Neural progenitor cell (in vitro differentiated cells): ENCODE measurements at regions not wholly inside any gene's neighbourhood (a gene's known extent, or its start where the extent isn't known, plus 50 kb on each side); places are given as distances from the start of the nearest gene placed in this dataset.

Source experiments
- DNase-seq: peaks from one replicate; pipeline ENCODE4 v3.0.0-alpha.2; 2016; ENCODE audit warnings: low spot score
- H2AFZ ChIP-seq: fragments of 200-600 bp; sonication (generic); replicated peaks from 2 replicates; pipeline ENCODE4 v1.6.1; 2016; ENCODE audit warnings: antibody characterized with exemption
- H3F3A ChIP-seq: fragments of 200-600 bp; sonication (generic); 2 replicates; pipeline ENCODE4 v1.6.1; 2016; ENCODE audit warnings: antibody characterized with exemption, low read depth
- H3K27ac ChIP-seq: fragments of 200-600 bp; sonication (generic); 2 replicates; pipeline ENCODE4 v1.5.1; 2016; ENCODE audit warnings: mild to moderate bottlenecking
- H3K27me3 ChIP-seq: fragments of 200-600 bp; sonication (generic); 2 replicates; pipeline ENCODE4 v1.6.1; 2016; ENCODE audit warnings: mild to moderate bottlenecking, moderate library complexity
- H3K36me3 ChIP-seq: fragments of 200-600 bp; sonication (generic); 2 replicates; pipeline ENCODE4 v1.5.1; 2016
- H3K4me1 ChIP-seq: fragments of 200-600 bp; sonication (generic); 2 replicates; pipeline ENCODE4 v1.6.1; 2016; ENCODE audit warnings: mixed run types
- H3K4me2 ChIP-seq: fragments of 200-600 bp; sonication (generic); 2 replicates; pipeline ENCODE4 v1.6.1; 2016
- H3K4me3 ChIP-seq: fragments of 200-600 bp; sonication (generic); 2 replicates; pipeline ENCODE4 v1.5.1; 2016
- H3K79me2 ChIP-seq: fragments of 200-600 bp; sonication (generic); 2 replicates; pipeline ENCODE4 v1.6.1; 2016; ENCODE audit warnings: low read depth
- H3K9ac ChIP-seq: fragments of 200-600 bp; sonication (generic); 2 replicates; pipeline ENCODE4 v1.6.1; 2016
- H3K9me3 ChIP-seq: fragments of 200-600 bp; sonication (generic); 2 replicates; pipeline ENCODE4 v1.5.1; 2016; ENCODE audit warnings: low read depth
- H4K20me1 ChIP-seq: fragments of 200-600 bp; sonication (generic); 2 replicates; pipeline ENCODE4 v1.6.1; 2016; ENCODE audit warnings: low read depth
- H3K27ac Mint-ChIP-seq: 3 replicates; pipeline ENCODE4 v1.8.0; 2021; ENCODE audit warnings: mixed read lengths
- H3K27me3 Mint-ChIP-seq: 2 replicates; pipeline ENCODE4 v1.8.0; 2022; ENCODE audit warnings: low read depth, mild to moderate bottlenecking, inconsistent platforms, moderate library complexity, mixed read lengths; ENCODE audit not compliant: insufficient read depth
- H3K36me3 Mint-ChIP-seq: 3 replicates; pipeline ENCODE4 v1.8.0; 2021; ENCODE audit warnings: mixed read lengths
- H3K4me1 Mint-ChIP-seq: 3 replicates; pipeline ENCODE4 v1.8.0; 2021; ENCODE audit warnings: mixed read lengths
- H3K4me3 Mint-ChIP-seq: 3 replicates; pipeline ENCODE4 v1.8.0; 2021; ENCODE audit warnings: mild to moderate bottlenecking, moderate library complexity, mixed read lengths
- H3K9me3 Mint-ChIP-seq: 3 replicates; pipeline ENCODE4 v1.8.0; 2020; ENCODE audit warnings: mixed read lengths
- CTCF ChIP-seq: fragments of 200-600 bp; sonication (generic); IDR thresholded peaks from 2 replicates; pipeline ENCODE4 v1.5.1; 2017; ENCODE audit warnings: antibody characterized with exemption, mild to moderate bottlenecking
- EZH2 ChIP-seq: fragments of 200-600 bp; sonication (generic); IDR thresholded peaks from 2 replicates; pipeline ENCODE4 v1.6.1; 2017; ENCODE audit warnings: antibody characterized with exemption, mild to moderate bottlenecking, moderate library complexity
- EZH2phosphoT487 ChIP-seq: fragments of 200-600 bp; sonication (generic); IDR thresholded peaks from 2 replicates; pipeline ENCODE4 v1.6.1; 2017; ENCODE audit warnings: antibody characterized with exemption

GRCh38 chrX:7432901-7433300, 284.9 kb upstream of the PUDP start:
- no peak overlapping the region for H3K9ac ChIP-seq
- Mint-ChIP-seq H3K27ac (no peak overlapping the region), H3K27me3 (no peaks in the 10 kb centered on the region), H3K4me1 (peaks cover 4% of the 10 kb centered on the region), H3K36me3 (no peaks in the 10 kb centered on the region), H3K4me3 (no peak overlapping the region), H3K9me3 (no peaks in the 10 kb centered on the region)
- no peaks in the 10 kb centered on the region for H3K27me3 ChIP-seq
- H3K79me2 ChIP-seq: no peaks in the 10 kb centered on the region
- no peaks in the 10 kb centered on the region for H3K4me1 ChIP-seq
- no peak for TF ChIP-seq EZH2phosphoT487
- no peaks in the 10 kb centered on the region for H3K9me3 ChIP-seq
- no peak for DNase-seq
- no peaks in the 10 kb centered on the region for H3F3A ChIP-seq
- H4K20me1 ChIP-seq: no peaks in the 10 kb centered on the region
- no peaks in the 10 kb centered on the region for H3K36me3 ChIP-seq
- H2AFZ ChIP-seq: no peak overlapping the region
- no peak overlapping the region for H3K4me2 ChIP-seq
- H3K4me3 ChIP-seq: no peak overlapping the region
- no peak overlapping the region for H3K27ac ChIP-seq

- H2AFZ ChIP-seq: no peak overlapping the region
- Mint-ChIP-seq H3K27ac (no peak overlapping the region), H3K27me3 (no peaks in the 10 kb centered on the region), H3K4me3 (no peak overlapping the region), H3K36me3 (no peaks in the 10 kb centered on the region), H3K4me1 (peaks cover 6% of the 10 kb centered on the region), H3K9me3 (no peaks in the 10 kb centered on the region)
- H3K27ac ChIP-seq: no peak overlapping the region
- no peaks in the 10 kb centered on the region for H3K27me3 ChIP-seq
- H3F3A ChIP-seq: peaks cover 7% of the 10 kb centered on the region
- no peaks in the 10 kb centered on the region for H3K4me1 ChIP-seq
- no peaks in the 10 kb centered on the region for H3K36me3 ChIP-seq
- no peak for TF ChIP-seq EZH2
- TF ChIP-seq EZH2phosphoT487: no peak
- no peak for TF ChIP-seq CTCF
- H3K9me3 ChIP-seq: no peaks in the 10 kb centered on the region
- no peak overlapping the region for H3K4me3 ChIP-seq
- H3K4me2 ChIP-seq: no peak overlapping the region
- no peaks in the 10 kb centered on the region for H4K20me1 ChIP-seq
- H3K79me2 ChIP-seq: no peaks in the 10 kb centered on the region
- H3K9ac ChIP-seq: no peak overlapping the region
- no peak for DNase-seq
Measured at GRCh38 chrX:7420717-7421116, 272.8 kb upstream of the PUDP start.

DNA sequence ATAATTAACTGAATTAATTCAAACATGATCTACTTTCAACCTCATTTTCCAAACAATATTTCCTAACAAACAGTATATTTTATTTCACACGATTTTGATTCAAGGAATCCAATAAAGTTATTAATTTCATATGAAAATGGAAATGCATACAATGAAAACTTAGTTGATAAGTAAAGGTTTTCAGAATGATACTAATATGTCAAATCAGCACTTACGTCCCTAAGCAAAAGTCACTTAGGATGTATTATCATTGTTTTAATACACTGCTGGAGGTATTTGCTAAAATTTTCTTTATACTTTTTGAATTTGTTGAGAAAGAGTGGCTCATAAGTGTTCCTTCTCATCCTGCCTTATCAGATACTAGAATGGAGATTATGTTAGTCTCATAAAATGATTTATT, 266.8 kb upstream of the PUDP start:
- no peaks in the 10 kb centered on the region for H4K20me1 ChIP-seq
- H3K9me3 ChIP-seq: peaks cover 11% of the 10 kb centered on the region
- Mint-ChIP-seq H3K9me3 (no peaks in the 10 kb centered on the region), H3K27me3 (no peaks in the 10 kb centered on the region), H3K4me1 (no peaks in the 10 kb centered on the region), H3K36me3 (no peaks in the 10 kb centered on the region), H3K27ac (no peak overlapping the region), H3K4me3 (no peak overlapping the region)
- no peaks in the 10 kb centered on the region for H3K36me3 ChIP-seq
- H3K27ac ChIP-seq: no peak overlapping the region
- no peaks in the 10 kb centered on the region for H3F3A ChIP-seq
- no peaks in the 10 kb centered on the region for H3K79me2 ChIP-seq
- TF ChIP-seq EZH2phosphoT487 (no peak), CTCF (no peak), EZH2 (no peak)
- DNase-seq: no peak
- H3K4me1 ChIP-seq: no peaks in the 10 kb centered on the region
- no peaks in the 10 kb centered on the region for H3K27me3 ChIP-seq
- no peak overlapping the region for H2AFZ ChIP-seq
- H3K9ac ChIP-seq: no peak overlapping the region
- H3K4me2 ChIP-seq: no peak overlapping the region
- H3K4me3 ChIP-seq: no peak overlapping the region

DNA sequence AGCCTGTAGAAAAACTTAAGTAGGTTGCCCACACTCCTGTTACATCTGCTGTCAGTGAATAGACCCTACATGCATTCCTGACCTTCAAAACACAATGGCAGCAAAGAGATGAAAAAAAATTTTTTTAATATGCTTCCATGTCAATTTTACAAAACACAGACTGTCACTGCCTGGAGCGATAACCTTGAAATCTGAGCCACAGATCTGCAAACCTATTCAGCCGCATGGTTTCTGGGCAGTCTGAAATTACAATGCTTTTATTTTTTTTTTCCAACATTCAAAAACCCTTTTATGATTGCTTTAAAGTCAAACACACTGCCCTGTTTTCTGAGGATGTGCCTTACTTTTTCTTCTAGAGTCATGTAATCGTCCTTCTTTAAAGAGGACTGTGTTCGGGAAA, 264.9 kb upstream of the PUDP start:
- no peaks in the 10 kb centered on the region for H3K27me3 ChIP-seq
- Mint-ChIP-seq H3K27ac (no peak overlapping the region), H3K27me3 (no peaks in the 10 kb centered on the region), H3K9me3 (peaks cover 2% of the 10 kb centered on the region), H3K4me3 (no peak overlapping the region), H3K36me3 (no peaks in the 10 kb centered on the region), H3K4me1 (no peaks in the 10 kb centered on the region)
- no peaks in the 10 kb centered on the region for H3F3A ChIP-seq
- H3K9ac ChIP-seq: no peak overlapping the region
- H3K4me3 ChIP-seq: no peak overlapping the region
- H3K79me2 ChIP-seq: no peaks in the 10 kb centered on the region
- no peaks in the 10 kb centered on the region for H3K4me1 ChIP-seq
- H3K36me3 ChIP-seq: no peaks in the 10 kb centered on the region
- no peaks in the 10 kb centered on the region for H4K20me1 ChIP-seq
- no peak overlapping the region for H3K4me2 ChIP-seq
- TF ChIP-seq CTCF (no peak), EZH2 (no peak), EZH2phosphoT487 (no peak)
- peaks cover 11% of the 10 kb centered on the region for H3K9me3 ChIP-seq
- H2AFZ ChIP-seq: no peak overlapping the region
- DNase-seq: no peak
- H3K27ac ChIP-seq: no peak overlapping the region
